DMS114 treated with DMSO at 0.1 percent for 48 hours (cell line): ENCODE measurements at regions not wholly inside any gene's neighbourhood (a gene's known extent, or its start where the extent isn't known, plus 50 kb on each side); places are given as distances from the start of the nearest gene placed in this dataset.

ENCODE experiments used
- DNase-seq: peaks from one replicate; lab custom pipeline; 2025; ENCODE audit not compliant: unreplicated experiment; lab: John Stamatoyannopoulos, UW

- DNase-seq: no peak
Measured at GRCh38 chr4:32334759-32335158, 1614.6 kb downstream of the PCDH7 start.

- no peak for DNase-seq
Measured at GRCh38 chr4:32337403-32337802, 1617.2 kb downstream of the PCDH7 start.

- DNase-seq: no peak
Measured at GRCh38 chr4:32340591-32340990, 1620.4 kb downstream of the PCDH7 start.

GRCh38 chr4:32341342-32341741 lies 1621.2 kb downstream of the PCDH7 start:
- no peak for DNase-seq

GRCh38 chr4:32342054-32342453 lies 1621.9 kb downstream of the PCDH7 start:
- DNase-seq: no peak

GRCh38 chr4:32349026-32349425 lies 1628.9 kb downstream of the PCDH7 start:
- no peak for DNase-seq

- no peak for DNase-seq
Measured at GRCh38 chr4:32374206-32374605, 1654.0 kb downstream of the PCDH7 start.

GRCh38 chr4:32393806-32394205 lies 1673.6 kb downstream of the PCDH7 start:
- no peak for DNase-seq

- no peak for DNase-seq
Measured at GRCh38 chr4:32394255-32394654, 1674.1 kb downstream of the PCDH7 start.

- no peak for DNase-seq
Measured at GRCh38 chr4:32396507-32397070, 1676.4 kb downstream of the PCDH7 start.

- DNase-seq: no peak
Measured at GRCh38 chr4:32400870-32401269, 1680.7 kb downstream of the PCDH7 start.

GRCh38 chr4:32417113-32417704 lies 1697.0 kb downstream of the PCDH7 start:
- DNase-seq: no peak

GRCh38 chr4:32423267-32423666 lies 1703.1 kb downstream of the PCDH7 start:
- DNase-seq: no peak

GRCh38 chr4:32425243-32425642 lies 1705.1 kb downstream of the PCDH7 start:
- DNase-seq: no peak

GRCh38 chr4:32427566-32427965 lies 1707.4 kb downstream of the PCDH7 start:
- no peak for DNase-seq

- DNase-seq: no peak
Measured at GRCh38 chr4:32429151-32429550, 1709.0 kb downstream of the PCDH7 start.

- no peak for DNase-seq
Measured at GRCh38 chr4:32435308-32435707, 1715.1 kb downstream of the PCDH7 start.

GRCh38 chr4:32436816-32437215 lies 1716.6 kb downstream of the PCDH7 start:
- no peak for DNase-seq

- no peak for DNase-seq
Measured at GRCh38 chr4:32440391-32440790, 1720.2 kb downstream of the PCDH7 start.

- DNase-seq: no peak
Measured at GRCh38 chr4:32454482-32454881, 1734.3 kb downstream of the PCDH7 start.

- no peak for DNase-seq
Measured at GRCh38 chr4:32455231-32455630, 1735.1 kb downstream of the PCDH7 start.

- no peak for DNase-seq
Measured at GRCh38 chr4:32460972-32461371, 1740.8 kb downstream of the PCDH7 start.

- DNase-seq: no peak
Measured at GRCh38 chr4:32462944-32463343, 1742.8 kb downstream of the PCDH7 start.
